ENCODE measurements at regions not wholly inside any gene's neighbourhood (a gene's known extent, or its start where the extent isn't known, plus 50 kb on each side); places are given as distances from the start of the nearest gene placed in this dataset.
A peak's percentile ranks its signal among the peaks of the same experiment; 100 is the strongest.

DNA sequence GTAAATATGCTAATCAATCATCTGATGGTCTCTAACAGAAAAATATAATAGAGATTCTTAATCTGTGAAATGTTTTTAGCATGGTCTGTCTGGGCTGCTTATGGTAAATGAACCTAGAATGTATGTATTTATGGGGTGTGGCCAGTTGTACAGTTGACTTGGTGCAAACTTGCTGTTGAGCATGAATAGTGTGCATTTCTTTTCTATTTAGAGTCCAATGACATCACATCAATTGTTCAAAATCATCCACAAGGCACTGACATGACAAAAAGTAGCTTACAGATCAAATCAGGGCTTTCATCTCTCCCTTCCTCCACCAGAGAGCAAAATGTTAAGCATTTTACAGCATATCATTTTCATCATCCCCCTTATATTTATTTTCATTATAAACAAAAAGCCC is 1010.3 kb downstream of the KCNT2 start (continued):
- TF ChIP-seq, protein P1, sequence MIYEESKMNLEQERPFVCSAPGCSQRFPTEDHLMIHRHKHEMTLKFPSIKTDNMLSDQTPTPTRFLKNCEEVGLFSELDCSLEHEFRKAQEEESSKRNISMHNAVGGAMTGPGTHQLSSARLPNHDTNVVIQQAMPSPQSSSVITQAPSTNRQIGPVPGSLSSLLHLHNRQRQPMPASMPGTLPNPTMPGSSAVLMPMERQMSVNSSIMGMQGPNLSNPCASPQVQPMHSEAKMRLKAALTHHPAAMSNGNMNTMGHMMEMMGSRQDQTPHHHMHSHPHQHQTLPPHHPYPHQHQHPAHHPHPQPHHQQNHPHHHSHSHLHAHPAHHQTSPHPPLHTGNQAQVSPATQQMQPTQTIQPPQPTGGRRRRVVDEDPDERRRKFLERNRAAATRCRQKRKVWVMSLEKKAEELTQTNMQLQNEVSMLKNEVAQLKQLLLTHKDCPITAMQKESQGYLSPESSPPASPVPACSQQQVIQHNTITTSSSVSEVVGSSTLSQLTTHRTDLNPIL (CRISPR knock-in tag; IDR thresholded peaks at IDR 0.05; ENCODE audit: low read depth): no peak
- TF ChIP-seq ZFP30 (CRISPR knock-in tag; IDR thresholded peaks at IDR 0.05): no peak

DNA sequence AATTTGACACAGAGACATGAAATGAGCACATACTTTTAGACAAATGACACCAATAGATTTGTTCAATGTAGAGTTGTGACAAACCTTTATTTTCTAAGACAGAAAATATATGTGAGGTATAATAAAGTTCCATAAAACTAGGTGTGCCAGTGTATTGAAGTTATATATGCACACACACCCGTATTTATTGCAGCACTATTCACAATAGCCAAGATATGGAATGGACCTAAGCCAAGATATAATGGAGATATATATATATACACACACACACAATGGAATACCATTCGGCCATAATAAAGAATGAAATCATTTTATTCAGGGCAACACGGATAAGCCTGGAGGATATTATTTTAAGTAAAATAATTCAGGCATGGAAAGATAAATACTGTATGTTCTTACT is 1013.5 kb downstream of the KCNT2 start:
- no peak for TF ChIP-seq OSR1 (CRISPR knock-in tag; IDR thresholded peaks at IDR 0.05)
- TF ChIP-seq CSDC2 (CRISPR knock-in tag; IDR thresholded peaks at IDR 0.05): no peak
- no peak for TF ChIP-seq PPARA (CRISPR knock-in tag; IDR thresholded peaks at IDR 0.05; ENCODE audit: borderline replicate concordance)
- TF ChIP-seq, protein P1 (CRISPR knock-in tag; IDR thresholded peaks at IDR 0.05; ENCODE audit: low read depth): no peak
- TF ChIP-seq ZNF565 (CRISPR knock-in tag; conservative IDR thresholded peaks at IDR 0.05; ENCODE audit: low read depth): no peak
- no peak for TF ChIP-seq ARNTL (CRISPR knock-in tag; IDR thresholded peaks at IDR 0.05; ENCODE audit: borderline replicate concordance, low read depth)
- no peak for TF ChIP-seq GLIS3 (CRISPR knock-in tag; IDR thresholded peaks at IDR 0.05)

DNA sequence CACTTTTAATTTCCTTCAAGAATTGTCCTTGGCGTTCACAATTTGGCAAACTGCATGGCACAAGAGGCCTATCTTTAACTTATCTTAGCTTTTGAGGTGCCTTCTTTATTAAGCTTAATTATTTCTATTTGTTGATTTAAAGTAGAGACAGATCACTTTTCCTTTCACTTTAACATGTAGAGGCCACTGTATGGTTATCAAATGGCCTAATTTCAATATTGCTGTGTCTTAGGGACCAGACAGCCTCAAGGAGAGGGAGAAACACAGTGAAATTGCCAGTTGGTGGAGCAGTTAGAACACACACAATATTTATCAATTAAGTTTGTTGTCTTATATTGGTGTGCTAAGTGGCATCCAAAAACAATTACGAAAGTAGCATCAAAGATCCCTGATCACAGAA is 1013.9 kb downstream of the KCNT2 start:
- no peak for ATAC-seq
- TF ChIP-seq, protein P2, sequence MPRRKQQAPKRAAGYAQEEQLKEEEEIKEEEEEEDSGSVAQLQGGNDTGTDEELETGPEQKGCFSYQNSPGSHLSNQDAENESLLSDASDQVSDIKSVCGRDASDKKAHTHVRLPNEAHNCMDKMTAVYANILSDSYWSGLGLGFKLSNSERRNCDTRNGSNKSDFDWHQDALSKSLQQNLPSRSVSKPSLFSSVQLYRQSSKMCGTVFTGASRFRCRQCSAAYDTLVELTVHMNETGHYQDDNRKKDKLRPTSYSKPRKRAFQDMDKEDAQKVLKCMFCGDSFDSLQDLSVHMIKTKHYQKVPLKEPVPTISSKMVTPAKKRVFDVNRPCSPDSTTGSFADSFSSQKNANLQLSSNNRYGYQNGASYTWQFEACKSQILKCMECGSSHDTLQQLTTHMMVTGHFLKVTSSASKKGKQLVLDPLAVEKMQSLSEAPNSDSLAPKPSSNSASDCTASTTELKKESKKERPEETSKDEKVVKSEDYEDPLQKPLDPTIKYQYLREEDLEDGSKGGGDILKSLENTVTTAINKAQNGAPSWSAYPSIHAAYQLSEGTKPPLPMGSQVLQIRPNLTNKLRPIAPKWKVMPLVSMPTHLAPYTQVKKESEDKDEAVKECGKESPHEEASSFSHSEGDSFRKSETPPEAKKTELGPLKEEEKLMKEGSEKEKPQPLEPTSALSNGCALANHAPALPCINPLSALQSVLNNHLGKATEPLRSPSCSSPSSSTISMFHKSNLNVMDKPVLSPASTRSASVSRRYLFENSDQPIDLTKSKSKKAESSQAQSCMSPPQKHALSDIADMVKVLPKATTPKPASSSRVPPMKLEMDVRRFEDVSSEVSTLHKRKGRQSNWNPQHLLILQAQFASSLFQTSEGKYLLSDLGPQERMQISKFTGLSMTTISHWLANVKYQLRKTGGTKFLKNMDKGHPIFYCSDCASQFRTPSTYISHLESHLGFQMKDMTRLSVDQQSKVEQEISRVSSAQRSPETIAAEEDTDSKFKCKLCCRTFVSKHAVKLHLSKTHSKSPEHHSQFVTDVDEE (CRISPR knock-in tag; IDR thresholded peaks at IDR 0.05): no peak
- TF ChIP-seq ZFP30 (CRISPR knock-in tag; IDR thresholded peaks at IDR 0.05): no peak
- no peak for TF ChIP-seq TCF4 (CRISPR knock-in tag; IDR thresholded peaks at IDR 0.05; ENCODE audit: borderline replicate concordance)
- no peak for TF ChIP-seq ZC3H10 (CRISPR knock-in tag; IDR thresholded peaks at IDR 0.05)
- TF ChIP-seq ARNTL (CRISPR knock-in tag; IDR thresholded peaks at IDR 0.05; ENCODE audit: borderline replicate concordance, low read depth): no peak
- TF ChIP-seq ISL1 (CRISPR knock-in tag; IDR thresholded peaks at IDR 0.05): no peak
- no peak for TF ChIP-seq ZNF565 (CRISPR knock-in tag; conservative IDR thresholded peaks at IDR 0.05; ENCODE audit: low read depth)
- no peak for TF ChIP-seq SNAI2 (CRISPR knock-in tag; IDR thresholded peaks at IDR 0.05)
- no peak for TF ChIP-seq GLIS3 (CRISPR knock-in tag; IDR thresholded peaks at IDR 0.05)
- TF ChIP-seq ESRRG (CRISPR knock-in tag; IDR thresholded peaks at IDR 0.05): no peak
- no peak for TF ChIP-seq ZFP3 (CRISPR knock-in tag; IDR thresholded peaks at IDR 0.05)
- no peak for TF ChIP-seq BACH2 (CRISPR knock-in tag; IDR thresholded peaks at IDR 0.05; ENCODE audit: borderline replicate concordance)
- TF ChIP-seq CSDC2 (CRISPR knock-in tag; IDR thresholded peaks at IDR 0.05): no peak

More for the DNA sequence above, 1013.5 kb downstream of the KCNT2 start:
- no peak for ATAC-seq

DNA sequence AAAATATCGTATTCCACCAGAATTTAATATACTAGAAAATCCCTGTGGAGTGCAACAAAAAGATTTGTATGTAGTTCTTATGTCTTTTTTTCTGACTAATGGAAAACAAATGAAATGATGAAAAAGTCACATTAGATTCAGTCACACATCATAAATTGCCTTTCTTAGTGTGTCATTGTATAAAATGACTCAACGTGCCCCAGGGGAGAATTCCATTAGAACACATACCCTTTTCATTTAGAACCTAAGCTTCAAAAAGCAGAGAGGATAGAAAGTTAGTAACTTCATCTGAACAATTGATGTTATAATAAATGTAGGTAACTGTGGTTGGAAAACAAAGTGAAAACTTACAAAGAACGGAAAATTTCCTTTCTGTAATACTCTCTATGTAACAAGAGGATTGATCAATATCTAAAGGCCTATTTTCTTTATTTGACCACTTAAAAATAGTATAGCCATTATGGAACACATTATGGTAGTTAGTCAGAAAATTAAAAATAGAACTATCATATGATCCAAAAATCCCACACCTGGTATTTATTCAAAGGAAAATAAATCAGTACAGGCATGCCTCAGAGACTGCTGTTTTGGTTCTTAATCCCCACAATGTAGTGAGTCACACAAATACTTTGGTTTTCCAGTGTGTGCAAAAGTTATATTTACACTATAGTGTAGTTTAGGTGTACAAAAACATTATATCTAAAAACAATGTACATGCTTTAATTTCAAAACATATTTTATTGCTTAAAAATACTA is 1016.1 kb downstream of the KCNT2 start:
- peak; percentile 94 for ATAC-seq
- TF ChIP-seq CSDC2 (CRISPR knock-in tag; IDR thresholded peaks at IDR 0.05) (no peak), TOX (CRISPR knock-in tag; IDR thresholded peaks at IDR 0.05; ENCODE audit: borderline replicate concordance) (peak; percentile 85), OSR1 (CRISPR knock-in tag; IDR thresholded peaks at IDR 0.05) (no peak), ZFP30 (CRISPR knock-in tag; IDR thresholded peaks at IDR 0.05) (no peak), ZNF8 (CRISPR knock-in tag; IDR thresholded peaks at IDR 0.05) (no peak), ESRRG (CRISPR knock-in tag; IDR thresholded peaks at IDR 0.05) (no peak), PPARA (CRISPR knock-in tag; IDR thresholded peaks at IDR 0.05; ENCODE audit: borderline replicate concordance) (no peak), ZC3H10 (CRISPR knock-in tag; IDR thresholded peaks at IDR 0.05) (0 out of 2 replicates have a peak, but pooled peaks have one; percentile 61), TCF4 (CRISPR knock-in tag; IDR thresholded peaks at IDR 0.05; ENCODE audit: borderline replicate concordance) (no peak)
- TF ChIP-seq, protein P3, sequence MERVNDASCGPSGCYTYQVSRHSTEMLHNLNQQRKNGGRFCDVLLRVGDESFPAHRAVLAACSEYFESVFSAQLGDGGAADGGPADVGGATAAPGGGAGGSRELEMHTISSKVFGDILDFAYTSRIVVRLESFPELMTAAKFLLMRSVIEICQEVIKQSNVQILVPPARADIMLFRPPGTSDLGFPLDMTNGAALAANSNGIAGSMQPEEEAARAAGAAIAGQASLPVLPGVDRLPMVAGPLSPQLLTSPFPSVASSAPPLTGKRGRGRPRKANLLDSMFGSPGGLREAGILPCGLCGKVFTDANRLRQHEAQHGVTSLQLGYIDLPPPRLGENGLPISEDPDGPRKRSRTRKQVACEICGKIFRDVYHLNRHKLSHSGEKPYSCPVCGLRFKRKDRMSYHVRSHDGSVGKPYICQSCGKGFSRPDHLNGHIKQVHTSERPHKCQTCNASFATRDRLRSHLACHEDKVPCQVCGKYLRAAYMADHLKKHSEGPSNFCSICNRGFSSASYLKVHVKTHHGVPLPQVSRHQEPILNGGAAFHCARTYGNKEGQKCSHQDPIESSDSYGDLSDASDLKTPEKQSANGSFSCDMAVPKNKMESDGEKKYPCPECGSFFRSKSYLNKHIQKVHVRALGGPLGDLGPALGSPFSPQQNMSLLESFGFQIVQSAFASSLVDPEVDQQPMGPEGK (CRISPR knock-in tag; IDR thresholded peaks at IDR 0.05; ENCODE audit: borderline replicate concordance): no peak
- TF ChIP-seq, protein P1 (CRISPR knock-in tag; IDR thresholded peaks at IDR 0.05; ENCODE audit: low read depth): no peak
- TF ChIP-seq, protein P2 (CRISPR knock-in tag; IDR thresholded peaks at IDR 0.05): no peak
